Muscle layer of colon (tissue), 2 donors: ENCODE measurements at regions not wholly inside any gene's neighbourhood (a gene's known extent, or its start where the extent isn't known, plus 50 kb on each side); places are given as distances from the start of the nearest gene placed in this dataset.

Source experiments
- H3K27ac ChIP-seq: one replicate; pipeline ENCODE4 v1.7.0; 2013; ENCODE audit warnings: low read depth, mild to moderate bottlenecking, low read length, moderate library complexity
- H3K27me3 ChIP-seq, 2 donors: one replicate each; pipeline ENCODE4 v1.7.0; 2013; ENCODE audit warnings: low read length in 2 of 2, mild to moderate bottlenecking in 2 of 2; ENCODE audit not compliant: insufficient read depth in 2 of 2, control insufficient read depth in 1 of 2
- H3K36me3 ChIP-seq: one replicate; pipeline ENCODE4 v1.7.0; 2013; ENCODE audit warnings: mild to moderate bottlenecking, low read length; ENCODE audit not compliant: insufficient read depth
- H3K4me1 ChIP-seq: one replicate; pipeline ENCODE4 v1.7.0; 2013; ENCODE audit warnings: mild to moderate bottlenecking, low read length; ENCODE audit not compliant: insufficient read depth
- H3K4me3 ChIP-seq, 2 donors: one replicate each; pipeline ENCODE4 v1.7.0; 2013; ENCODE audit warnings: low read length in 2 of 2, low read depth in 1 of 2, mild to moderate bottlenecking in 1 of 2, moderate library complexity in 1 of 2
- H3K9ac ChIP-seq: one replicate; pipeline ENCODE4 v1.7.0; 2013; ENCODE audit warnings: low read length
- H3K9me3 ChIP-seq: one replicate; pipeline ENCODE4 v1.7.0; 2013; ENCODE audit warnings: mild to moderate bottlenecking, low read length
- donor health status: abdominal sarcoma.
- donor health status: Adenocarcinoma of cecum.

DNA sequence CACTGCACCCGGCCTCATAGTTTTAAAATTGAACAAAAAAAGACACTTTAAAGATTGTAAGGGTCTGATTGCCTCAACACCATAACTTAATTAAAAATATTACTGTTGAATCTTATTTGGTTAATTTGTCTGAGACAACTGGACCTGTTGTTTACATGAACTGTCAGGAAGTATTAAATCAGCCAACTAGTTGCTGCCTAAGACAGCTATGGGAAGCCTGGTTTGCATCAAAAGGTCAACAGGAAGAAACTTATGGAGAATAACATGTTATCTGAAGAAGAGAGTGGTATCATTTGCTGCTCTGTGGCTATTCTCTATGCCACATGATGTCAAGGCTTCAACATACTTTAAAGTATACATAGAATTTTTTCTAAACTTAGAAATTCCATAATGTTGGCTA is 853.5 kb upstream of the ADAMTS5 start:
- H3K4me3 ChIP-seq: no peak overlapping the region
- no peak overlapping the region for H3K9ac ChIP-seq
- H3K36me3 ChIP-seq: no peaks in the 10 kb centered on the region
- no peaks in the 10 kb centered on the region for H3K27me3 ChIP-seq
- no peak overlapping the region for H3K27ac ChIP-seq
- H3K4me1 ChIP-seq: peaks cover 23% of the 10 kb centered on the region
- H3K9me3 ChIP-seq: no peaks in the 10 kb centered on the region

DNA sequence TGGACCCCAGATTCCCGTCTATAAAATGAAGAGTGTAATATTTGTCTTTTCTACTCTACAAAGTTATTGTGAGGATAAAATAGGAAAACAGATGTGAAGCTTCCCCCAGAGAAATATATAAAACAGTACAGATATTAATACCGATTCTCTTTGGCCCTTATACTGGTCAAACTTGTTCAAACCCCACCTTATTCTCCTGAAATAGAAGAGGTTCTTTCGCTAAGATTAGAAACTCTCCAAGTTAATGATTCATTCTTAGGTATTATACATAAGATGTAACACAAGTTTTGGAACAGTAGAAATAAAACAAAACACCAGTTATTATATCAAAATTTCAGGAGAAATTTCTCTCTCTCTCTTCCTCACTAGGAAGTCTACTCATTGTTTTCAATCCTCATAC is 852.4 kb upstream of the ADAMTS5 start:
- Histone ChIP-seq H3K4me1 (peaks cover 23% of the 10 kb centered on the region), H3K27ac (peak overlapping the region; percentile 53), H3K9me3 (no peaks in the 10 kb centered on the region), H3K27me3 (no peaks in the 10 kb centered on the region), H3K36me3 (no peaks in the 10 kb centered on the region), H3K9ac (no peak overlapping the region), H3K4me3 (no peak overlapping the region)

GRCh38 chr21:27818847-27819246 is 852.0 kb upstream of the ADAMTS5 start:
- no peaks in the 10 kb centered on the region for H3K27me3 ChIP-seq
- H3K27ac ChIP-seq: peak overlapping the region; percentile 53

DNA sequence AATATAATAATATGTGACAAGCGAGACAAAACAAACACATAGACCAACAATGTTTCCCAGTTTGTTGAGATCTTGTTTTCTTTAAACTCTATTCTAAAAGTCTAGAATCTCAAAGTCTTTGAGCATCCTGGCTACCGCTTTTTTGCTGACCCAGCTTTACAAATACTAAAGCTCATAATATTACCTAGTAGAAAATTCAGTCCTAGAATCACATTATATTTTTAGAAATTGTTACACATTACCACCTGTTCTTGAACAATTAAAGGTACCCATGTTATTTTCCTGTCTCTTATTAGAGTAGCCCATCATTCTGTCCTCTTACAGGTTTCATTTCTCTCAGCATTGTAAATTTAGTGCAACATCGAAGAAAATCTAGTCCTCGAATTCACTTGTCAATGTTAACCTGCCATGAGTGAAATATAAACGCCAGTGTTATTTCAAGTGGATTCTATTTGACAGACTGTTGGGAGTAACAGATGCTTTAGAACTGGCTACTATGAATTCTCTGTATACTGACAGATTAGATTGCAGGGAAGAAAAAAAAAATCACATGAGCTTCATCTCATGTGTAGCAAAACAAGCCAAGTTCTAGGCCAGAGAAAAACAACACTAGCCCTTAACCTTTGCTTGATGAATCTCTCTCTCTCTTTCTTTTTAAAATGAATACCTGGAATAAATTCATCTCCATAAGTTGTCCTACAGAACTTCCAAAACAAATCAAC is 851.2 kb upstream of the ADAMTS5 start:
- H3K27ac ChIP-seq: peak overlapping the region; percentile 16

More at GRCh38 chr21:27818847-27819246, 852.0 kb upstream of the ADAMTS5 start:
- Histone ChIP-seq H3K9me3 (no peaks in the 10 kb centered on the region), H3K36me3 (no peaks in the 10 kb centered on the region), H3K4me3 (no peak overlapping the region), H3K4me1 (peaks cover 23% of the 10 kb centered on the region), H3K9ac (no peak overlapping the region)

DNA sequence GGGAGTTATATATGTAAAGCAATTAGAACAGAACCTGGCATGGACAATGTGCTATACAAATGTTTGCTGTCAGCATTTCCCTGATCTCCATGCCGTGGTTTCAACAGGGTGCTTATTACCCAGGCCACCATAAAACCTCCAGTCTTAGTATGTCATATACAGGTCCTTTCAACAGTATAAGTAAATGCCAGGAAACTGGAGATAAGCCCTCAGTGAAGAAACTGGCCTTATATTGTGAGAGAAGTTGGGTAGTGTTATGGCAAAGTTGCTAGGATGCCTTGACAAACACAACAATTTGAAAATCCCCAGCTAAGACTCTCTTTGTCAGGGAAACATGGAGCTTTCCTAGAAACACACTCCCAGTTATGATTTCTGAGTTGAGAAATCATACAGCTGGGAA is 850.2 kb upstream of the ADAMTS5 start:
- peak overlapping the region; percentile 41 for H3K27ac ChIP-seq

More for the DNA sequence above, 851.2 kb upstream of the ADAMTS5 start:
- Histone ChIP-seq H3K4me3 (no peak overlapping the region), H3K4me1 (peaks cover 28% of the 10 kb centered on the region), H3K9me3 (no peaks in the 10 kb centered on the region), H3K27me3 (no peaks in the 10 kb centered on the region), H3K9ac (no peak overlapping the region), H3K36me3 (no peaks in the 10 kb centered on the region)

DNA sequence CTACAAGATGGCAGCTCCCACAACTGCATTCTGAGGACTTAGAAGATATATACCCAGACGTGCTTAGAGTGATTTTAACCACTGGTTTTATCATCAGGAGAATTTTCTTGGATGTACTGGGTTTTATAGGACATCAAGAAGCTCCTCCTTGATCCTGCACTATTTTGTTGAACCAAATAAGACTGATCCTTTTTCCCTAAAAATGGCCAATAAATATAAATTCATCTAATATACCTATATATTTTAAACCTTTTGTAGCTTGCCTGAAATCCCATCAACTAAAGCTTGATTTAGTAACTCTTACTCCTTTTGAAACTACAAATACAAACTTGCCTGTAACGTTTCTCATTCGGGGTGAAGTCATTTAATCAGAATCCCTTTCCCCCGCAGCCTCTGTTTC is 849.4 kb upstream of the ADAMTS5 start:
- Histone ChIP-seq H3K9me3 (no peaks in the 10 kb centered on the region), H3K27ac (peak overlapping the region; percentile 41), H3K27me3 (no peaks in the 10 kb centered on the region)

More for the DNA sequence above, 850.2 kb upstream of the ADAMTS5 start:
- Histone ChIP-seq H3K9me3 (no peaks in the 10 kb centered on the region), H3K27me3 (no peaks in the 10 kb centered on the region), H3K4me1 (peaks cover 31% of the 10 kb centered on the region), H3K9ac (no peak overlapping the region), H3K36me3 (no peaks in the 10 kb centered on the region), H3K4me3 (no peak overlapping the region)

GRCh38 chr21:27814226-27814625 is 847.3 kb upstream of the ADAMTS5 start:
- peak overlapping the region; percentile 61 for H3K27ac ChIP-seq
- H3K9ac ChIP-seq: no peak overlapping the region
- no peaks in the 10 kb centered on the region for H3K36me3 ChIP-seq
- no peaks in the 10 kb centered on the region for H3K9me3 ChIP-seq
- peaks cover 29% of the 10 kb centered on the region for H3K4me1 ChIP-seq
- H3K27me3 ChIP-seq: no peaks in the 10 kb centered on the region
- H3K4me3 ChIP-seq: no peak overlapping the region

More for the DNA sequence above, 849.4 kb upstream of the ADAMTS5 start:
- peaks cover 31% of the 10 kb centered on the region for H3K4me1 ChIP-seq
- no peak overlapping the region for H3K9ac ChIP-seq
- no peak overlapping the region for H3K4me3 ChIP-seq
- H3K36me3 ChIP-seq: no peaks in the 10 kb centered on the region

- H3K9me3 ChIP-seq: no peaks in the 10 kb centered on the region
- H3K36me3 ChIP-seq: no peaks in the 10 kb centered on the region
- peaks cover 29% of the 10 kb centered on the region for H3K4me1 ChIP-seq
- no peak overlapping the region for H3K9ac ChIP-seq
- H3K27me3 ChIP-seq: no peaks in the 10 kb centered on the region
- no peak overlapping the region for H3K4me3 ChIP-seq
- H3K27ac ChIP-seq: peak overlapping the region; percentile 61
Measured at GRCh38 chr21:27813750-27814149, 846.9 kb upstream of the ADAMTS5 start.

- Histone ChIP-seq H3K9me3 (no peaks in the 10 kb centered on the region), H3K27ac (peak overlapping the region; percentile 61), H3K36me3 (no peaks in the 10 kb centered on the region), H3K27me3 (no peaks in the 10 kb centered on the region), H3K4me1 (peaks cover 25% of the 10 kb centered on the region), H3K9ac (no peak overlapping the region), H3K4me3 (no peak overlapping the region)
Measured at GRCh38 chr21:27813344-27813743, 846.5 kb upstream of the ADAMTS5 start.

GRCh38 chr21:27812279-27812678 is 845.4 kb upstream of the ADAMTS5 start:
- H3K4me3 ChIP-seq: no peak overlapping the region
- no peaks in the 10 kb centered on the region for H3K9me3 ChIP-seq
- no peak overlapping the region for H3K9ac ChIP-seq
- peaks cover 18% of the 10 kb centered on the region for H3K4me1 ChIP-seq
- H3K36me3 ChIP-seq: no peaks in the 10 kb centered on the region
- no peaks in the 10 kb centered on the region for H3K27me3 ChIP-seq
- no peak overlapping the region for H3K27ac ChIP-seq

DNA sequence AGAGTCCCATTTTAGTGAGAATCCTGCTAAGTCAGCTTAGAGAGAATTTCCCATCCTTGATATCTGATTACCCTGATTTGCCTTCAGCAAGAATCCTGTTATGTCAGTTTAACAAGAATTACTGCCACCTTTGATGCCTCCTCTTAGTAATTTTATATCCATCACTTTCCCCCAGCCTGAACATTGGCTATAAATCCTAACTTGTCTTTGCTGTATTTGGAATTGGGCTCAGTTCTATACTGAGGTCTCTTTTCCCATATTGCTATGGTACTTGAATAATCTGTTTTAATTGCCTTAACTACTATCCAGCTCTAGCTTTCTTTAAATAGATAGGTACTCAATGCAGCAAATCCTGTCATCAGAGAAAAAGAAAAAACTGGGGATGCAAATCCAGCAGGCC is 842.0 kb upstream of the ADAMTS5 start:
- Histone ChIP-seq H3K4me1 (peaks cover 28% of the 10 kb centered on the region), H3K27ac (no peak overlapping the region), H3K27me3 (no peaks in the 10 kb centered on the region), H3K36me3 (no peaks in the 10 kb centered on the region), H3K4me3 (no peak overlapping the region), H3K9me3 (no peaks in the 10 kb centered on the region), H3K9ac (no peak overlapping the region)

DNA sequence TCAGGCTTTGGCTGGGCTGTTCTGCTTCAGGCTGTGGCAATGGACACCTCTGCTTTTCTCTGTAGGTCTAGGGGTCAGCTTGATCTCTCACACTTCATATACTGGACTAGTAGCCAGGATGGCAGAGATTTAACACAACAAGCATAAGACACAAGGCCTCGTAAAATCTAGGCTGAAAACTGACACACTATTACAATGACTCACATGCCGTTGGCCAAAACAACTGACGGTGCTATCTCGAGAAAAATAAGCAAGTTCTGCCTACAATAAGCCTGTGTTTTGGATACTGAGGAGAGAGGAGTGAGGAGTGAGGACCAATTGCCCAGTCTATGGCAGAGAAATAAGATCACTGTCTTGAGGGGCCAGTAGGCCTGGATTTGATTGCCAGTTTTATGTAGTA is 840.7 kb upstream of the ADAMTS5 start:
- Histone ChIP-seq H3K9me3 (no peaks in the 10 kb centered on the region), H3K27me3 (no peaks in the 10 kb centered on the region), H3K4me3 (no peak overlapping the region), H3K36me3 (no peaks in the 10 kb centered on the region), H3K9ac (no peak overlapping the region), H3K4me1 (peaks cover 20% of the 10 kb centered on the region), H3K27ac (no peak overlapping the region)
